GM21528 (cell line): ENCODE measurements at regions not wholly inside any gene's neighbourhood (a gene's known extent, or its start where the extent isn't known, plus 50 kb on each side); places are given as distances from the start of the nearest gene placed in this dataset.

Experiments
- ATAC-seq: cut with Tn5 transposase; IDR thresholded peaks from one replicate; pipeline ENCODE4 v1.9.1; 2021; ENCODE audit warnings: mild to moderate bottlenecking, moderate library complexity; ENCODE audit not compliant: unreplicated experiment, low FRiP score

DNA sequence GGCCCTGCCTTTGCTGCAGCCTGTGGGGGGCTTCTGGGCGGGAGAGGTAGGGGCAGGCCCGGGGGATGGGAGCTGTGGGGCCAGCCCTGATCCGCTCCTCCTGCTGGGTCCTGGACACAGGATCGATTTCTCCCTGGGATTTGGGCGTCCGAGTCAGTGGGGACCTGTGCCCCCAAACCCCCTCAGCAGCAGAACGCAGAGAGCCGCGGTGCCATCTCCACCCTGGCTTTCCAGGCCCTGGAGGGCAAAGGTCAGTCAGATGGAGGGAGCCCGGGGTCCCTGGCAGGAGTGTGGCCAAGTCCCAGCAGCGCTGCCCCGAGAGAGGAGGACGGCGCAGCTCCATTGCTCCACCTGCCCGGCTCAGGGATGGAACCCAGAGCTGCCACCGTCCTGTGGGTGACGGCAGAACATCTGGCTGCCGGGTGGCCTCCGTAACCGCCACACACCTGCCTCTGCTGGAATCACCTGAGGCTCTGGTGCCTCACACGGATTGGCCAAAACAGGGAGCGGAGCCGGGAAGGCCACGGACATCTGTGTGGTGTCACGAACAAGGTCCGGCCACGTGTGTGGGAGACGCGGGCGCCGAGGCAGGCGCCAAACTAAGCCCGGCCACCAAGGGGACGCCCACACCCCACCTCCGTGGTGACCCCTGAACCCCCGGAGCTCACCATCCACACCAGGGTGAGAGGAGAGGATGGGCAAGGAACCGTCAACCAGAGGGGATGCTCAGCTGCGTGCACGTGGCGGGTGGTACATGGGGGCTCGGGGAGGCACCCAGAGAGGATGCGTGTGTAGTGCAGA, 80.3 kb upstream of the FBRSL1 start:
- no peak for ATAC-seq

DNA sequence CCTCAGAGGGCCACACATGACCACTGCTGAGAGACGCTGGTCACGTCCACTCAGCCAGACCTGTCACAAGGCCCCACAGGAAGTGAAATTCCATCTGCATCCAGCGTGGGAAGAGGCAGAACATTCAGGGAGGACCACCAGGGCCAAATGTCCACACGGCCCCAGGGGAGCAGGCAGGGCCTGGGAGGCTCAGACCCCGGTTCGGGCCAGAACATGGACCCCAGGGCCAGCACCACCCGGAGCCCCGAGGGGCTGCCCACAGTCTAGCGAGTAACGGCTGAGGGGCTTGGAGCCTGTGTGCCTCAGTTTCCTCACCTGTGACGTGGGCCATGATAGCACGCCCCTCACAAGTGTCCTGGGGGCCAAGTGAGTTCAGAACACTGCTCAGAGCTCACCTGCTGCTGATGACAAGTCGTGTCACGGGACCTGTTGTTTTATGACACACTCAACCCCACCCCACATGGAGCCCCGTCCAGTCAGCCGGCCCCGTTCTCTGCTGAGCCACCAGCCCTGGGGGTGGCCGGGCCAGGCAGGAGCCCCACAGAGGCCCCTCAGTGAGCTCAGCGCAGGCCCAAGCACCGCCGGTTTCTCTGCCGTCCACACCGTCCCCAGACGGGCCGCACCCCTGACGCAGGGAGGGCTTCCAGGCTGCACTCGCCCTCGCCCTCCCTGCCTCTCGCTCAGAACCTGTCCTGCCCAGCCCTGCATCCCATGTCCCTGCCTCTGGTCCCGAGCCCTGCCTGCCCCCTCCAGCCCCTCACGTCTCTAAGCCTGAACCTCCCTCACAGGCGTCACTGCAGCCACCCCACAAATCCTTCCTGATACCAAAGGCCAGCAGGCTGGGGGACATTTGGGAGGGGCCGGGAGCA, 79.5 kb upstream of the GALNT9 start:
- no peak for ATAC-seq

DNA sequence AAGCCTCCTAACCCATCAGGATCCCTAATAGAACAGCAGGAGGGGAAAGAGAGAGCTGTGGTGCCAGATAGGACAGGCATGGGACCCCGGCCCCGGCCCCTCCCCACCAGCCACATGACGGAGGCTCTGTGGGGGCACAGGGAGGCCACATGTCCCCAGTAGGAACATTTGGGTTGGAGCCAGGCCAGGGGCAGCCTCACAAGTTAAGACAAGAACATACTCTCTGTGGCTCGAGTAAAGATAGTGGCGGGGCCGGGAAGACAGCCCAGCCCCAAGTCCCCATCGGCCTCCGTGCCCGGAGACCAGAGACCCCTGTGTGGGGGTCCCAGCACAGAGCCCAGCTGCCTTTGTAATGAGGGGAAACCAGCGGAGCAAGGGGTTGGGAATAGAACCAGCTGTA, 78.6 kb upstream of the GALNT9 start:
- ATAC-seq, result no peak

GRCh38 chr12:132407451-132407961, 78.1 kb upstream of the GALNT9 start:
- ATAC-seq, result no peak

DNA sequence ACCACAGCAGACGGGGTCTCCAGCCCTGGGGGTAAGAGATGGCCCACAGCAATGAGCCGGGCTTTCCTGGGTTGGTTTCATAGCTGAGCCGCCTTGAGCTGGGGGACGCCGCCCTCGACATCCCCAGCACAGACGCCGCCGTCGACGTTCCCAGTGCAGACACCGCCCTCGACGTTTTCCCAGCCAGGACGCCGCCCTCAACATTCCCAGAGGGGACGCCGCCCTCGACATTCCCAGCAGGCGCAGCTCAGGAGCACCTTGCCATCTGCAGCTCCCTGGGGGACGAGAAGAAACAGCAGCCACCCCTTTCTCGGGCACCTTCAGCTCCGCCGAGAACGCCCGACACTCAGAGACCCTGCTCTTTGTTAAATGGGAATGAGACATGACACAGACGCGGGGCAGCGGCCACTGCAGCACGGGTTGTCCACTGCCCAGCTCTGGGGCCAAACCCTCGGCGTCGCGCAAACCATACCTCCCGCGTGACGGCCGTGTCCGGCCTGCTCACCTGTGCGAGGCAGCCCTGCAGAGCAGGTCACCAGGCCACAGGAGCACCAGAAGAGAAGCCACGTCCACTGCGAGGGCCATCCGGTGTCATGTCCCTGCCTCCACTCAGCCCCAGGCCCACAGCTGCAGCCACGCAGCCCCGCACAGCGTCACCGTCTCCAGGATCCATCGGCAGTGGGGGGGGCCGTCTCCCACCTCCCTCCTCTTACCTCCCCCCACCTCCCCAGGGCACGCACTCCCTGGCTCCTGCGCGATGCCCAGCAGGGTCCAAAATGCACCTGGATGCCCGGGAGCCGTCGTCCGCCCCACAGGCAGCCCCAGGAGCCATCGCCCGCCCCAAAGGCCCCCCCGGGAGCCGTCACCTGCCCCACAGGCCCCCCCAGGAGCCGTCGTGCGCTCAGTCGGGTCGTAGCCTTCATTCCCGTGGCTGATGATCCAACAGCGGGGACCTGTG, 77.4 kb upstream of the GALNT9 start:
- no peak for ATAC-seq

- ATAC-seq, result no peak
Measured at GRCh38 chr12:132405742-132406251, 76.4 kb upstream of the GALNT9 start.

DNA sequence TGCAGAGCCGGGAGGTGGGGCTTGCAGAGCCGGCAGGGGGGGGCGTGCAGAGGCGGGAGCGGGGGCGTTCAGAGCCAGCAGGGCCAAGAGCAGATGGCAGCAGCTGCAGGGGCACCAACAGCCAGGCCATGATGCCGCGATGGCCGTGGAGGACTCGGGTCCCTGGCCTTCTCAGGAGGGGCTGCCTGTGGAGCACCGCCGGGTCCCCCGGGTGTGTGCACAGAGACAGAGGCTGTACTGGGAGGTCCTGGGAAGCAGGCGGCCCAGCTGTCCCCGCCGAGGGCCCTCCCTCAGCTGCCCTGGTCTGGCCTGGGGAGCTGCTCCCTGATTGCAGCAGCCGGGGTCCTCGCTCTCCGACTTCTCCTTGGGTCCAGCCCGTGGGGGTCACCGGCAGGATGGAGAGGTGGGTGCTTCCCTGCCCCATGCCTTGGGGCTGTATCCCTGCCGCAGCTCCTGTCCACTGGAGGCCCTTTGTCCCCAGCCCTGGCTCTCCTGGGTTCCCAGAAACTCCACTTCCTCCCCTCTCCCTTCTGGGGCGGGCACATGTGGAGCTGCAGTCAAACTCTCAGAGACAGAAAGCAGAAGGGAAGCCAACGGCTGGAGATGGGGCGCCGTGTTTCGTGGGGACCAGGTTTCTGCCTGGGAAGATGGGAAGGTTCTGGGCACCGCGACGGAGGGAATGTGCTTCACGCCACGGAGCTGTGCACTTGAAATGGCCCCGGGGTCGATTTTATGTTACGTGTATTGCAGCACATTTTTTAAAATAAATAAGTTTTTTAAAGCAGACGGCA, 75.8 kb upstream of the GALNT9 start:
- ATAC-seq, result no peak

- ATAC-seq, result no peak
Measured at GRCh38 chr12:132404435-132404855, 75.1 kb upstream of the GALNT9 start.

DNA sequence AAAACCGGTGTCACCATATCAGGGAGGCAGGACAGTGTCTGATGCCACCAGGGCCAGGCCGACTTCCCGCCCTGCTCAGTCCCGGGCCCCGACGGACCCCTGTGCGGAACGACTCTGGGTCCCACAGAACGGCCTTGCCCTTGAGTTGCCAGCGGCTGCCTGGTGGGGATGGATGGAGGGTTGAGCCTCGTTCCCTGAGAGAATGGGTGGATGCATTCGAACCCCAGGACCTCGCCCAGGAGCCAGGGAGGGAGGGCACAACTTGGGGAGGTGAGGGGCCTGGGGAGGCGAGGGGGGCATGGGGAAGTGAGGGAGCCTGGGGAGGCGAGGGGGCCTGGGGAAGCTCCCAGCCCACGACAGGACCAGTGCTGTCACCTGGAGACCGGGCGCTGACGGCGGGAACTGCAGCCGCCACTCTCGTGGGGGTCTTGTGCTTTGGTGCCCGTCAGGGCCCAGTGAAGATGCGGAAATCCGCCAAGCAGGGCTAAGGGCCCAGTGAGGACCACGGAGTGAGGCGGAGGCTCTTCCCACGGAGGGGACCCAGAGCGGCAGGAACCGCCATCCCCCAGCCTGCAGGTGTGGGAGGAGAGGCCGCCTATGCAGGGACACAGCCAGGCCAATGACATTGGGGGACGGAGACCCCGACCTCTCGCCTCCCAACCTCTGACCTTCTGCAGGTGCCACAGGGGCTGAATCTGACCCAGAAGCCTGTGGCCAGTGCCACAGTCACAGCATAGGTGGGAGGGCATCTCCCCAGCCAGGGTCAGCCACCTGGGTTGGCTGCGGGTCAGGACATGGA, 74.4 kb upstream of the GALNT9 start:
- ATAC-seq, result no peak

DNA sequence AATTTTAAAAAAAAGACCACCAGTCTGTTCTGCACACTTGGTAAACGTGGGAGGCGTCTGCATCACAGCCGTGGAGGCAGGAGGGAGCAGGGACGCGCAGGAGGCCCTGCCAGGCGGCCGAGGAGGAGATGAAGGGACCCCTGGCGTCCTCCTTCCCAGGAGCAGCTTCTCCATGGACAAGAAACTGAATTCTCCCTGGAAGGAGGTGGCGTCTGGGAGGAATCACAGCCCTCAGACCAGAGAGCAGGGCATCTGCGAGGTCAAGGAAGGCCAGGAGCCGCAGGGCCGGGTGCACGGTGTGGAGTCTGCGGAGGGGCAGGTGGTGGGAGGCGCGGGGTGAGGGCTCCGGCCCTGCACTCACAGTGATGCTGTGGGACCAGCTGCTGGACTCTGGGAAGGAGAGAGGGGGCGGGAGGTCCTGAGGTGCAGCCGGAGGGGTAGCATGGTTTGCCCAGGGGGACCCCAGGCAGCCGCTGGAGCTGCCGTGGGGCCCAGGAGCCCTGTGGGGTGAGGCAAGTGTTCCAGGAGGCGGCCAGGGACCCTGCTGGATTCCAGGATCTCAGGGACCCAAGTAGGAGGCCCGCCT, 73.5 kb upstream of the GALNT9 start:
- ATAC-seq, result no peak

DNA sequence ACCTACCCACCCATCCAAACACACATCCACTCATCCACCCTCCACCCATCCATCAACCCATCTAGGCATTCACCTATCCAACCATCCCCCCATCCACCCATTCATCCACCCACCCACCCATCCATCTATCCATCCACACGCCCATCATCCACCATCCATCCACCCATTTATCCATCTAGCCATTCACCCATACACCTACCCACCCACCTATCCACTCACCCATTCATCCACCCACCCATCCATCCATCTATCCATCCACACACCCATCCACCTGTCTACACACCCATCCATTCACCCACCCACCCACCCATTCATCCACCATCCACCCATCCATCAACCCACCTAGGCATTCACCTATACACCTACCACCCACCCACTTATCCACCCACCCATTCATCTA, 72.6 kb upstream of the GALNT9 start:
- no peak for ATAC-seq

DNA sequence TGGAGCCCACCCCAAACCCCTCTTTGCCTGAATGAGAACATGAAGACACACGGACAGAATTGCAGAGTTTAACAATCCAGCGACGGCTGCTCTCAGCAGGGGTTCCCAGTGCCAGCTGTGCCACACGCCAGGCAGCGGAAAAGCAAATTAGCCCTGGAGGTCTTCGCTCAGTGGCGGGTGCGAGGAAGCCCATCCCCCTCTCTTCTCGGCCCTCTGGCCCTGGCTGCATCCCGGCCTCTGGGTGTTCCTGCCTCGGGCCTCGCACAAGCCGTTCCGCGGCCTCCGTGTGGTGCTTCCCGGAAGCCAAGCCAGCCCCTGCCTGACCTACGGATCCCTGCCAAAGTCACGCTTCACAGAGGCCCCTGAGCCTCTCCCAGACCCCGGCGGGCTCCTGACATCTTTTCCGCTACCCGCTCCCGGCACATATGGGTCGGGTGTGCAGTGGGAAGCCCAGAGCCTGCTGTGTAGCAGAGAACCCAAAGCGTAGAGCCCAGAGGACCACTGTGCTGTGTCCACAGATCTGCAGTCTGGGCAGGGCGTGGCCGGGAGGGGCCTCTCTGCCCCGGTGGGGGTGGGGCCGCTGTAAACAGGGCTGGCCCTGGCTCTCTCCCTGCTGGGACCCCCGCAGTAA, 70.7 kb upstream of the GALNT9 start:
- ATAC-seq, result no peak

- ATAC-seq, result no peak
Measured at GRCh38 chr12:132399092-132400010, 70.0 kb upstream of the GALNT9 start.

DNA sequence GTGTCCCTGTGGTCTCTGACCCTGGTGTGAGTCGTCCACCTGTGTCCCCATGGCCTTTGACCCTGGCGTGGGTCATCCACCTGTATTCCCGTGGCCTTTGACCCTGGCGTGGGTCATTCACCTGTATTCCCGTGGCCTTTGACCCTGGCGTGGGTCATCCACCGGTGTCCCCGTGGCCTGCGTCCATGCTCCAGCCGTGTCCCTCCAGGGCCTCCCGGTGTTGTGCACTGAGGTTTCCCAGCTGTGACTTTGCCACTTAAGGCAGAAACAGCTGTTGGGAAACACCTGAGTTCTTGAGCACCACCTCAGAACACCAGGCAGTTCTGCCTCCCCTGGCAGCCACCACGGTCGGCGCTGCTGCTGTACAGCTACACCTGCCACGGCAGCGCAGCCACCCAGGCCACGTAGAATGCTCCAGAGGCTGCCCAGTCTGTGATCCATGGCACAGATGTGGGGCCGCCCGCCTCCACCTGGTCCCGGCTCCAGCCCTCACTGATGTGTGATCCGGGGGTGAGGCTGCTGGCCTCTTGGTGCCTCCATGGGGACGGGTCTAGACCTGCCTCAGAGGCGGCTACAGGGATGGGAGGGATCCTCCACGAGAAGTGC, 69.1 kb upstream of the GALNT9 start:
- ATAC-seq, result no peak

GRCh38 chr12:132397934-132398385, 68.6 kb upstream of the GALNT9 start:
- no peak for ATAC-seq
